GM19455 (cell line): ENCODE measurements at regions not wholly inside any gene's neighbourhood (a gene's known extent, or its start where the extent isn't known, plus 50 kb on each side); places are given as distances from the start of the nearest gene placed in this dataset.
"Not testable (repeated sequence)": the region's sequence is repeated elsewhere in the genome, so short reads cannot be mapped to it uniquely, and the experiment has no call there.

Experiments used
- ATAC-seq: cut with Tn5 transposase; IDR thresholded peaks from one replicate; pipeline ENCODE4 v1.9.1; 2021; ENCODE audit not compliant: unreplicated experiment

GRCh38 chr9:119689879-119690278, 320.6 kb upstream of the BRINP1 start:
- ATAC-seq, result no peak

DNA sequence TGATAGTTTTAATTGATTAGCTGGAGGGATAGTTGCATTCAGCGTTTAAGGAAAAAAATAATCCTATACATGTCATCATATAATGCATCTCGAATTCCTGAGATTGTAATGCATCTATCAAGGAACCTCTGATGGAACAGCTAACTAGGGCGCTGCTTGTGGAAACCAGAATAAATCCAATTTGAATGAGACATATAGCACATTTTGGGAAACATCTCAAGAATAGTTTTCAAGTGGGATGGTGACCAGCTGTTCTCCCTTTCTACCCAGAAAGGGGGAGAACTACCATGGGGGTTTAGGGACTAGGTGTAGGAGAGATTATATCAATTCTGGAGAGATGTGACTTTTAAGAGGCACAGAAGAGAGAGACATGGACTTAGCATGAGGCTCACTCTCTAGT, 319.3 kb upstream of the BRINP1 start:
- no peak for ATAC-seq

DNA sequence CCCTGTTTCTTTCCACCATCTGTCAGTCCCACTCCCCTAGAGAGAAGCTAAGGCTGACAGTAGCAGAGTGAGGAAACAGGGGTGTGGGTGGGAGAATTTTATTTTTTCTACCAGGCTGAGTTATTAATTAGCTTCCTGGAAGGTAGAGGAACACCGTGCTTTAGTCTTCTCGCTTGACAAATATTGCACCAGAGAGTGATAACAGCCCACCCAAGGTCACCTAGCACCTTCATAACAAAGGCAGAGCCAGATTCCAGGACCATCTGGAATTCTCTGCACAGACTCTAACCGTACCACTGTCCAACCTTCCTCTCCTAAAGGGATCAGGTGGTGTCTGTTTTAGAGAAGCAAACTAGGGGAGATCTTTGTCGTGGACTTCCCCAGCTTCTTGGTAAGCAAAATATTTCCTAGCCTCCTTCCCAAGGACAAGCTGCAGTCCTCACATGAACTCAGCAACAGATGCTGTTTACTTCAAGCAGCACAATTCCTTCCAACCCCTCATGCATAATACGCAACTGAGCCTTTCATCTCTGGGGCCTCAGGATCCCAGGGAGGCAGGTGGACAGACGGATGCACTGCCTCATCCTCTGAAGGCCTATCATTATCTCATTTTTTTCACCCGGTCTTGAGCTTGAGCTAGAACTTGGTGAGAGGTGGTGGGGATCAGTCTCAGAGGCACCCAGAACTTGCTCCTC, 308.7 kb upstream of the BRINP1 start:
- no peak for ATAC-seq

GRCh38 chr9:119675951-119676350, 306.7 kb upstream of the BRINP1 start:
- no peak for ATAC-seq

GRCh38 chr9:119672763-119673162, 303.5 kb upstream of the BRINP1 start:
- not testable (repeated sequence) for ATAC-seq

GRCh38 chr9:119667916-119668315, 298.7 kb upstream of the BRINP1 start:
- ATAC-seq, result no peak

DNA sequence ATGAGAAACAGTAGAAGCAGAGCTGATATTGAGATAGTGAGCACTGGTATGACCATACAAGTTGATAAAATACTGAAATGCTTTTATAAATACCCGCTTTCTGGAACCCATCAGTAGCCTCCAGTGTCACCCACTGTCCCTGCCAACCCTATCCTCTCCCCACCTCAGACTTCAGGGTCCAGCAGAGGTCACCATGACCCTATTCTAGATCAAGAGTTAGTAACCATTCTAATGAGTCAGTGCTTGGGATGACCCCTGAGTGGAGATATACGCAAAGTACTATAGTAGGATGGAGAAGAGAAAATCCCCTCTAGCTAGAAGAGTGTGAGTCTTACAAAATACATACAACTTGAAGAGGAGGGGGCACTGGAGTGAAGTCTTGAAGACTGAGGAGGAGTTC, 297.9 kb upstream of the BRINP1 start:
- ATAC-seq, result no peak

GRCh38 chr9:119662329-119662728, 293.1 kb upstream of the BRINP1 start:
- no peak for ATAC-seq

- ATAC-seq, result no peak
Observed at GRCh38 chr9:119652931-119653330, 283.7 kb upstream of the BRINP1 start.

GRCh38 chr9:119649205-119649604, 280.0 kb upstream of the BRINP1 start:
- ATAC-seq, result no peak

DNA sequence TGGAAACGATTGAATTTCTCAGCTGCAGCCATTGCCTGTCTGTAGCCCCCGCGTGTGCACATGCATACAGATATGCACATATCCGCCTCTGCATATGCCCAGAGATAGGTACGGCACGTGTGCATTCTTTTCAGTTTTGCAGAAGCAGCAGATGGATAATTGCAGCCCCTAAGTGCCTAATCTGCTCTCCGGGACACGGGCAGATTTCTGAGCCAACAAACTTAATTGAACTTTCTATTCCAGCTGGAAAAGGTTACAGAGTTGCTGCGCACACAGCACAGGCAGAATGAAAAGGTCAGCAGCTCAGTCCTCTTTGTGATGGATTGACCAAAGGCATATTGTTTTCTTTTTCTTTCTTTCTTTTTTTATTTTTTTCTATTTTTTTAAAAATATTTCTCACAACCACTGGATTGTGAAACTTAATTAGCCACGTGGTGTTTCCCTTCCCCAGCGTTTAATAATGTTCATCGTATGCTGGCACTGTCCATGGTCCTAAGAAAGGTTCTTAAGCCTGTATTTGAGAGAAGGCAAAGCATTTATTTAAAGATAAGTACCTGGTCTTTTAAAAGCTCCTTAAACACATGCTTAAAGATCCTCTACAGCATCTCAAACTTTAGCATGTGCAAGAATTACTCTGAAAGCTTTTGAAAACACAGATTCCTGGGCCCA, 270.2 kb upstream of the BRINP1 start:
- no peak for ATAC-seq

- no peak for ATAC-seq
Observed at GRCh38 chr9:119634006-119634405, 264.8 kb upstream of the BRINP1 start.

- ATAC-seq, result no peak
Observed at GRCh38 chr9:119611565-119611964, 242.3 kb upstream of the BRINP1 start.

DNA sequence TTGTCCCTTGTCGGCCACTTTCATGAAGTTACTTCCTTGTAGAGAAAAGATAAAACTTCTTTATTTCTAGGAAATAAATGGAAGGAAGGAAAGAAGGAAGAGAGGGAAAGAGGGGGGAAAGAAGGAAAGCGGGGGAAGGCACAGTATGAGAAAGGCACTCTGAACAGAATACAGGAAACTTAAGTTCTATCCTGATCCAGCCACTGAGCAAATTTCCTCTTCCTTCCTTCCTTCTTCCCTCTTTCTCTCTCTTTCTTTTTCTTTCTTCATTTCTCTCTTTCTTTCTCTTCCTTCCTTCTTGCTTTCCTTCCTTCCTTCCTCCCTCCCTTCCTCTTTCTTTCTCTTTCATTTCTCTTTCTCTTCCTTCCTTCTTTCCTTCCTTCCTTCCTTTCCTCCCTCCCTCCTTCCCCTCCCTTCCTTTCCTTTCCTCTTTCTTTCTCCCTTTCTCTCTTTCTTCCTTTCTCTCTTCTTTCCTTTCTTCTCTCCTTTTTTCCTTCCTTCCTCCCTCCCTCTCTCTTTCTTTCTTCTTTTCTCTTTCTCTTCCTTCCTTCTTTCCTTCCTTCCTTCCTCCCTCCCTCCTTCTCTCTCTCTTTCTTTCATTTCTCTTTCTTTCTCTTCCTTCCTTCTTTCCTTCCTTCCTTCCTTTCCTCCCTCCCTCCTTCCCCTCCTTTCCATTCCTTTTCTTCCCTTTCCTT, 240.2 kb upstream of the BRINP1 start:
- no peak for ATAC-seq

GRCh38 chr9:119601632-119602031, 232.4 kb upstream of the BRINP1 start:
- no peak for ATAC-seq

- no peak for ATAC-seq
Observed at GRCh38 chr9:119597499-119597898, 228.3 kb upstream of the BRINP1 start.

DNA sequence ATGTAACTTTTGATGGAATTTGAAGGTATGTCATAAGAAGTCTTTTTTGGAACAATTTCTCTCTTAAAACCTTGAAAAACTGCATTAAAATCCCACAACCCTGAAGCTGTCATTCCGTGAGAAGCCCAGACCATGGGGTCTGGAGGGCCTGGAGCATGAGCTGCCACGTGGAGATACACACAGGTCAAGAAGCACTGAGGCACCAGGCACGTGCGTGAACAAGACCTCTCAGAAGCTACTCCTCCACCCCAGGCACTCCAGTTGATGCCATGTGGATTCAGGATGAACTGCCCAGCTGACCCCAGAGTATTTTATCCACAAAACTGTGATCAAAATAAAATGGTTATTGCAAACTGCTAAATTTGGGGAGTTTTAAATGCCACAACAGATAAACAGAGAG, 227.5 kb upstream of the BRINP1 start:
- no peak for ATAC-seq

- ATAC-seq, result no peak
Observed at GRCh38 chr9:119588874-119589744, 219.9 kb upstream of the BRINP1 start.

DNA sequence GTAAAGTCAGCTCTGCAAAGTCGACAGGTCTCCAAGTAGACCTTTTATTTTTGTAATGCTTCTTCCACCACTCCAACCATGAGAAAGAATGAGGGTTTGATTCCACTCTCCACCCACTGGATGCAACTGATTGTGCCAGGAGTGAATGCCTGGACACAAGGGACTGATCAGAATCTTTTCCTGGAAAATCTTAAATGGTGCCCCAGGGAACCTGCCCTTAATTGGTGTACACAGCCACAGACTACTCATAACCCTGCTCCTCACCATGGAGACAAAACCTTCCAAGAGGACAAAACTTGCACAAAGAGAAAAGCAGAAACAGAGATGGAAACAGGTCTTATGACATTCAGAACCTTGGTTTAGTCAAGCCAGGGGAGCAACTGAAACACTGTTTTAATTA, 208.6 kb upstream of the BRINP1 start:
- no peak for ATAC-seq

- ATAC-seq, result no peak
Observed at GRCh38 chr9:119559986-119560385, 190.8 kb upstream of the BRINP1 start.

- ATAC-seq, result no peak
Observed at GRCh38 chr9:119559056-119559455, 189.8 kb upstream of the BRINP1 start.
